Cardiac septum (tissue), 1 donor: ENCODE measurements at regions not wholly inside any gene's neighbourhood (a gene's known extent, or its start where the extent isn't known, plus 50 kb on each side); places are given as distances from the start of the nearest gene placed in this dataset.

Experiments
- DNase-seq: peaks from one replicate; pipeline ENCODE4 v3.0.0-alpha.2; 2020; ENCODE audit warnings: low spot score
- intact Hi-C: fragments of 100-400 bp; cut with DNase I; formaldehyde crosslinking; loops from one replicate; pipeline ENCODE4 v1.14.0; 2022
- donor health status: DM: no; HTN: no; CAD: no.

- DNase-seq, result no peak
- intact Hi-C loops, result no loop called here
Observed at GRCh38 chr2:12998685-12999084, 281.9 kb downstream of the TRIB2 start.

GRCh38 chr2:13000664-13001363 is 284.1 kb downstream of the TRIB2 start:
- DNase-seq, result no peak
- intact Hi-C loops, result loop anchor here (1.0 to 10.0 kb wide), 7 partner anchors 69 to 1039 kb away; no protein-coding TSS in a partner anchor

GRCh38 chr2:13001408-13001807 is 284.7 kb downstream of the TRIB2 start:
- intact Hi-C loops, result loop anchor here (5.0 to 10.0 kb wide), 6 partner anchors 69 to 1039 kb away; no protein-coding TSS in a partner anchor

GRCh38 chr2:13002536-13003331 is 286.0 kb downstream of the TRIB2 start:
- intact Hi-C loops, result loop anchor here (5.0 to 10.0 kb wide), 6 partner anchors 70 to 1040 kb away; no protein-coding TSS in a partner anchor
- no peak for DNase-seq

More at GRCh38 chr2:13001408-13001807, 284.7 kb downstream of the TRIB2 start:
- no peak for DNase-seq

- intact Hi-C loops, result loop anchor here (5.0 to 10.0 kb wide), 6 partner anchors 71 to 1041 kb away; no protein-coding TSS in a partner anchor
- DNase-seq, result no peak
Observed at GRCh38 chr2:13003500-13003899, 286.8 kb downstream of the TRIB2 start.

GRCh38 chr2:13005048-13005447 is 288.3 kb downstream of the TRIB2 start:
- DNase-seq, result no peak
- intact Hi-C loops, result loop anchor here (10.0 kb wide), 3 partner anchors 450 to 830 kb away; no protein-coding TSS in a partner anchor

GRCh38 chr2:13005761-13006335 is 289.1 kb downstream of the TRIB2 start:
- DNase-seq, result no peak
- intact Hi-C loops, result loop anchor here (2.0 to 10.0 kb wide), 5 partner anchors 289 to 1143 kb away; partner anchors contain the start of gene TRIB2

GRCh38 chr2:13006426-13006825 is 289.7 kb downstream of the TRIB2 start:
- DNase-seq, result no peak
- intact Hi-C loops, result loop anchor here (2.0 to 10.0 kb wide), 5 partner anchors 290 to 1144 kb away; partner anchors contain the start of gene TRIB2

GRCh38 chr2:13006829-13007717 is 290.3 kb downstream of the TRIB2 start:
- DNase-seq, result no peak
- intact Hi-C loops, result loop anchor here (1.0 to 10.0 kb wide), 6 partner anchors 290 to 1178 kb away; partner anchors contain the start of gene TRIB2

GRCh38 chr2:13009027-13009642 is 292.4 kb downstream of the TRIB2 start:
- intact Hi-C loops, result loop anchor here (10.0 kb wide), 3 partner anchors 454 to 834 kb away; no protein-coding TSS in a partner anchor
- DNase-seq, result no peak

- no peak for DNase-seq
- intact Hi-C loops, result no loop called here
Observed at GRCh38 chr2:13010283-13010682, 293.5 kb downstream of the TRIB2 start.

GRCh38 chr2:13014783-13015182 is 298.0 kb downstream of the TRIB2 start:
- DNase-seq, result no peak
- intact Hi-C loops, result no loop called here

- DNase-seq, result no peak
- intact Hi-C loops, result no loop called here
Observed at GRCh38 chr2:13015532-13016320, 299.0 kb downstream of the TRIB2 start.

- no peak for DNase-seq
- intact Hi-C loops, result no loop called here
Observed at GRCh38 chr2:13018490-13018889, 301.8 kb downstream of the TRIB2 start.

GRCh38 chr2:13019781-13020180 is 303.0 kb downstream of the TRIB2 start:
- intact Hi-C loops, result no loop called here
- no peak for DNase-seq

- intact Hi-C loops, result no loop called here
Observed at GRCh38 chr2:13020469-13020868, 303.7 kb downstream of the TRIB2 start.

GRCh38 chr2:13021470-13021957 is 304.8 kb downstream of the TRIB2 start:
- intact Hi-C loops, result no loop called here
- DNase-seq, result no peak

More at GRCh38 chr2:13020469-13020868, 303.7 kb downstream of the TRIB2 start:
- no peak for DNase-seq
